CD4-positive, alpha-beta T cell treated with Interleukin-12 subunit alpha and Interleukin-12 subunit beta, for 1 hour (primary cell): ENCODE measurements at regions not wholly inside any gene's neighbourhood (a gene's known extent, or its start where the extent isn't known, plus 50 kb on each side); places are given as distances from the start of the nearest gene placed in this dataset.

ENCODE experiments used
- DNase-seq: peaks from one replicate; pipeline ENCODE4 v3.0.0-alpha.2; 2020

DNA sequence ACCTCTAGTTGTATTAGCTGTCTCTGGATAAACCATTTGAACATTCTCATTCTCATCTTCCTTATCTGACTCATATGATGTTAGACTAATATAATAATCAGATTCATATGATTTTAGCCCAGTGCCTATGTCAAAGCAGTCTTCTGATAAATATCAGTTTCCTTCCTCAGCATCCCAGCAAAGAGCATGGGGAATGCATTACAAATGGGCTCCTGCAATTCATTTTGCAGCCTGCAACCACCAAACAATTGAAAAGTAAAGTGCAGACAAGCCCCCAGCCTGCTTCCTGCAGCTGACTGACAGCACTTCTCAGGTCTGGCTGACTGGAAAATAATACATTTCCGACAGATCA is 78.2 kb upstream of the STAC start:
- DNase-seq = no peak

GRCh38 chr3:36302626-36303025 is 77.7 kb upstream of the STAC start:
- DNase-seq = no peak

- no peak for DNase-seq
Observed at GRCh38 chr3:36303286-36303685, 77.0 kb upstream of the STAC start.

- DNase-seq = no peak
Observed at GRCh38 chr3:36305929-36306520, 74.3 kb upstream of the STAC start.

GRCh38 chr3:36309092-36309491 is 71.2 kb upstream of the STAC start:
- DNase-seq = no peak

GRCh38 chr3:36312351-36312750 is 68.0 kb upstream of the STAC start:
- no peak for DNase-seq

DNA sequence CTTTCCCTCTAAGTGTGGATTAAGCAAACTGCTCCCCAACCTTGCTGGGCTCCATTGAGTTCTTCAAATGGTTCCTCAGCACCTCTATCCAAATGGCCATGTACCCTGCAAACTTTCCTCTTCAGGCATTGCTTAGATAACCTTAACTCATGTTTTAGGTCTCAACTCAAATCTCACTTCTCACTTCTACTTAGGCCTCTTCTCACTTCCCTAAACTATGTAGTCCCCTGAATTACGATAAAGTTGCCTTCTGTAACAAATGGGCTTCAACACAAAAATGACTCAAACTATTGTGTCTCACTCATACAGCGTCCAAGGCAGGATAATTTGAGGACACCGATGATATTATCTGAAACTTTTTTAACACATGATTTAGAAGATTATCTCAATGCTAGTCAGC is 62.4 kb upstream of the STAC start:
- DNase-seq = no peak

GRCh38 chr3:36318621-36319200 is 61.6 kb upstream of the STAC start:
- no peak for DNase-seq

DNA sequence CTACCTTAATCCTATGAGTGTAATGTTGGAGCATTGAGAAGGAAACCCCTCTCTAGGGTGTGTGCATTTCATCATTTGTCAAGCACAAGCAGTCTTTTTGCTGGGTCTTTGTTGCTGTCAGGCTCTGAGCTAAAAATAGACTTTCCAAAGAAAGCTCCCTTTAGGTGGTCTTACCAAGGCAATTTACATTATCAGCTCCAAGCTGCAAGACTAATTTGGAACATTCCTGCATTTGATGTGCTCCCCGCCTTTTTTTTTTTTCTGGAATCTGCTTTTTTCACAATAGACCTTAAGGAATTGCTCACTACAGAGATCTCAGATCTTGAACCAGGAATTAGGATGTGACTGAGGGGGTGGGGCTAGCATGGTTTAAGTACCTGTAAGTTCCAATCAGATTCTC is 60.6 kb upstream of the STAC start:
- no peak for DNase-seq
